Prostate gland (tissue), 2 donors: ENCODE measurements at regions not wholly inside any gene's neighbourhood (a gene's known extent, or its start where the extent isn't known, plus 50 kb on each side); places are given as distances from the start of the nearest gene placed in this dataset.

Experiments used
- DNase-seq: peaks from one replicate; pipeline ENCODE4 v3.0.0-alpha.2; 2019; ENCODE audit warnings: low spot score
- H3K27ac ChIP-seq, 2 donors: fragments of 200-600 bp; sonication (generic); 2 replicates each; pipeline ENCODE4 v1.5.1; 2017 to 2019
- H3K27me3 ChIP-seq: fragments of 200-600 bp; sonication (generic); replicated peaks from 2 replicates; pipeline ENCODE4 v1.5.1; 2019; ENCODE audit not compliant: insufficient read depth
- H3K36me3 ChIP-seq, 2 donors: fragments of 200-600 bp; sonication (generic); 1 replicate in 1 of 2; 2 replicates in 1 of 2; pipeline versions ENCODE4 v1.5.1 to v1.8.1; 2017 to 2019
- H3K4me1 ChIP-seq: fragments of 200-600 bp; sonication (generic); replicated peaks from 2 replicates; pipeline ENCODE4 v1.5.1; 2019
- H3K4me3 ChIP-seq, 2 donors: fragments of 200-600 bp; sonication (generic); 2 replicates each; pipeline ENCODE4 v1.5.1; 2017 to 2019
- H3K9me3 ChIP-seq: fragments of 200-600 bp; sonication (generic); 2 replicates; pipeline ENCODE4 v1.5.1; 2017
- POLR2A ChIP-seq: fragments of 450-650 bp; IDR thresholded peaks from one replicate; pipeline ENCODE4 v1.6.1; 2016; ENCODE audit warnings: antibody characterized with exemption, mild to moderate bottlenecking
- POLR2AphosphoS5 ChIP-seq: sonication (generic); formaldehyde crosslinking; IDR thresholded peaks from one replicate; pipeline ENCODE4 v1.6.1; 2017; ENCODE audit warnings: antibody characterized with exemption
- WGBS: methylation state at CpG from one replicate; pipeline ENCODE4 v1.1.5; 2018; 5-methylcytosine and 5-hydroxymethylcytosine counted together
- intact Hi-C: fragments of 100-400 bp; cut with DNase I; formaldehyde crosslinking; loops from one replicate; pipeline ENCODE4 v1.14.2; 2022
- TF ChIP-seq, protein P1 (sequence below), 4 experiments: fragments of 200-600 bp in 2 of 4; fragments of 450-650 bp in 2 of 4; sonication (generic) in 2 of 4; IDR thresholded peaks; 1 replicate in 3 of 4; 2 replicates in 1 of 4; pipeline ENCODE4 v1.5.1; 2016 to 2019; ENCODE audit warnings: antibody characterized with exemption in 4 of 4, mild to moderate bottlenecking in 2 of 4, moderate library complexity in 2 of 4

DNA sequence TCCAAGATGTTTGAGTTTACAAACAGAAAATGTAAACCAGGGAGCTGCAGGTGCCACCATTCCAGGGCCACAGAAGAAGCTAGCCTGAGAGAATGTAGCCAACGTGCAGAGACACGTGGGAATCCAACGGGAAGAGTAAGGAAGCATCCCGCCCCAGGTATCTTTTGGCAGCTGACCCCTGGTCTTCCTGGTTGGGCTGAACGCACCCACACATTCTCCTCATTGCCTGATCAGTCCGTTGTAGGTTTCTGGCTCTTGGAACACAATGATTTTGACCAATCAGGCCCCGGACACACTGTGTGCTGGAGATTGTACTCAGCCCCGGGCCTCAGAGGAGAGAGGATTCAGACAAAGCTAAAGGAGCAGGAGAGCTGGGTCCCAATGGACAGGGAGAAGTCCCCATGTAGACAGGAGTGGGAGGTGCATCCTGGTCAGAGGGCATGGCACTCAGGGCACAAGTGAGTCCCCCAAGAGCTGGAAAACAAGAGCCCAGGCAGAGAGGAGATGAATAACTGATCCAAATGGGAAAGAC lies 102.3 kb downstream of the TPRA1 start:
- no peak overlapping the region for H3K27ac ChIP-seq
- intact Hi-C loops, result no loop called here
- TF ChIP-seq, protein P1, sequence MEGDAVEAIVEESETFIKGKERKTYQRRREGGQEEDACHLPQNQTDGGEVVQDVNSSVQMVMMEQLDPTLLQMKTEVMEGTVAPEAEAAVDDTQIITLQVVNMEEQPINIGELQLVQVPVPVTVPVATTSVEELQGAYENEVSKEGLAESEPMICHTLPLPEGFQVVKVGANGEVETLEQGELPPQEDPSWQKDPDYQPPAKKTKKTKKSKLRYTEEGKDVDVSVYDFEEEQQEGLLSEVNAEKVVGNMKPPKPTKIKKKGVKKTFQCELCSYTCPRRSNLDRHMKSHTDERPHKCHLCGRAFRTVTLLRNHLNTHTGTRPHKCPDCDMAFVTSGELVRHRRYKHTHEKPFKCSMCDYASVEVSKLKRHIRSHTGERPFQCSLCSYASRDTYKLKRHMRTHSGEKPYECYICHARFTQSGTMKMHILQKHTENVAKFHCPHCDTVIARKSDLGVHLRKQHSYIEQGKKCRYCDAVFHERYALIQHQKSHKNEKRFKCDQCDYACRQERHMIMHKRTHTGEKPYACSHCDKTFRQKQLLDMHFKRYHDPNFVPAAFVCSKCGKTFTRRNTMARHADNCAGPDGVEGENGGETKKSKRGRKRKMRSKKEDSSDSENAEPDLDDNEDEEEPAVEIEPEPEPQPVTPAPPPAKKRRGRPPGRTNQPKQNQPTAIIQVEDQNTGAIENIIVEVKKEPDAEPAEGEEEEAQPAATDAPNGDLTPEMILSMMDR (IDR thresholded peaks at IDR 0.05), result no peak
- TF ChIP-seq POLR2A (no peak), POLR2AphosphoS5 (no peak)

DNA sequence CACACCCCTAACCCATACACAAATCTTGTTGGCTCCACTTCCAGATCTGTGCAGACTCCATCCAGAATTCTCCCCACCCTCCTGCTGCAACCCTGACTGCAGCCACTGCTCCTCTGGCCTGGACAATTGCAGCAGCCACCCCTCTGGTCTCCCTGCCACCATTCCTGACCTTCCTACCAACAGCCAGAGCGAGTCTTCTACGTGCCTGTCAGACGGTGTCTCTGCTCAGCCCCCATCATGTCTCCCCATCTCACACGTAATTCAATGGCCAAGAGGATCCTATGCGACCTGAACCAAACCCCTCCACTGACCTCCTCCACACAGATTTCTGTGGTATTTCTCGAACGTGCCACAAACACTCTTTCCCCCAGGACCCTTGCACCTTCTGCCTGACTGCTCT lies 103.3 kb downstream of the TPRA1 start:
- Histone ChIP-seq H3K4me1 (no peaks in the 10 kb centered on the region), H3K27ac (no peak overlapping the region), H3K36me3 (no peaks in the 10 kb centered on the region), H3K4me3 (no peak overlapping the region), H3K27me3 (no peaks in the 10 kb centered on the region), H3K9me3 (no peaks in the 10 kb centered on the region)
- TF ChIP-seq POLR2A (no peak), POLR2AphosphoS5 (no peak)
- TF ChIP-seq, protein P1 (IDR thresholded peaks at IDR 0.05), result no peak
- 88% methylated on average over 7 of the region's 7 CpGs for WGBS
- intact Hi-C loops, result no loop called here
- no peak for DNase-seq

More for the DNA sequence above, 102.3 kb downstream of the TPRA1 start:
- WGBS, result 56% methylated on average over 8 of the region's 8 CpGs
- Histone ChIP-seq H3K27me3 (peaks cover 2% of the 10 kb centered on the region), H3K4me3 (no peak overlapping the region), H3K36me3 (no peaks in the 10 kb centered on the region), H3K4me1 (no peaks in the 10 kb centered on the region), H3K9me3 (no peaks in the 10 kb centered on the region)
- no peak for DNase-seq

GRCh38 chr3:127486321-127486944 lies 104.1 kb downstream of the TPRA1 start:
- WGBS, result 91% methylated on average over 10 of the region's 10 CpGs
- H3K36me3 ChIP-seq, result no peaks in the 10 kb centered on the region
- no peak overlapping the region for H3K27ac ChIP-seq
- no peak for DNase-seq
- no peaks in the 10 kb centered on the region for H3K27me3 ChIP-seq
- no peaks in the 10 kb centered on the region for H3K9me3 ChIP-seq
- no peak overlapping the region for H3K4me3 ChIP-seq
- intact Hi-C loops, result no loop called here
- no peaks in the 10 kb centered on the region for H3K4me1 ChIP-seq
- TF ChIP-seq POLR2A (no peak), POLR2AphosphoS5 (no peak)
- TF ChIP-seq, protein P1 (IDR thresholded peaks at IDR 0.05), result no peak

DNA sequence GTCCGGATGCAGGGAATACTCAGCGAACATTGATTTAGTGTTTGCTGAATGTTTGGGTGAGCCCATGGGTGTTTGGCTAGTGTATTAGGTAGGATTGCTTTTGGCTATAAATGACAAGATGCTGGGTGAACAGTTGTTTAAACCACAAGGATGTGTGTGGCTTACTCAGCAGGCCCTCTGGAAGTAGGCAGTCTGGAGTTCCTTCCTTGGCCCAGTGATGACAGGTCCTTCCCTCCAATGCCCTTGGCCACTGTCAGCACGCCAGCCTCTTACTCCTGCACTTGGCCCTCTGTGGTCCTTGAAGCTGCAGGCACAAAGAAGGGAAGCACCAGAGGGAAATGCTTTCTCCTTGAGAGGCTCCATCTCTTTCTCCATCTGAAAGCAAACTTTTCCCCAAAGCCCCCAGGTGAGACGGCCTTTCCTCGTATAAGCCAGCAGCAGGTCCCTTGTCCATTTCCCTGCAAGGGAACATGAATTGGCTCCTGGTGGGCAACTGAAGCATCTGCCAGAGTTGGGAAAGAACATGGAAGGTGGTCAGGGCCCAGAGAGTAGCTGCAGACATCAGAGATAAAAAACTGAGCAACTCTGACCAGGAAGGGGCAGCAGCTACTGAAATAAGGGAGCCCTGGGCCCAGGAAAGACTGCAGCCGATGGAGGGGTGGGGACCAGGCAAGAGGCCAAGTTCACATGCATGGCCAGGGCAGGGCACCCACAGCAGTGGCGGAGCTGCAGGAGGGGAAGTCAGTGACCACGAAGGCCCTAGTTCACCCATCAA lies 105.0 kb downstream of the TPRA1 start:
- H3K27ac ChIP-seq, result no peak overlapping the region
- DNase-seq, result no peak
- H3K9me3 ChIP-seq, result no peaks in the 10 kb centered on the region
- H3K4me1 ChIP-seq, result no peaks in the 10 kb centered on the region
- no peaks in the 10 kb centered on the region for H3K36me3 ChIP-seq
- TF ChIP-seq POLR2A (no peak), POLR2AphosphoS5 (no peak)
- TF ChIP-seq, protein P1 (IDR thresholded peaks at IDR 0.05), result no peak
- H3K27me3 ChIP-seq, result no peaks in the 10 kb centered on the region
- WGBS, result 88% methylated on average over 8 of the region's 8 CpGs
- no peak overlapping the region for H3K4me3 ChIP-seq
- intact Hi-C loops, result no loop called here
